HEK293 (cell line): ENCODE measurements at regions not wholly inside any gene's neighbourhood (a gene's known extent, or its start where the extent isn't known, plus 50 kb on each side); places are given as distances from the start of the nearest gene placed in this dataset.

Source experiments
- CTCF ChIA-PET: fragments of 350-600 bp; formaldehyde crosslinking; extraction: SDS; loops from one replicate; lab custom pipeline; 2021; ENCODE audit warnings: antibody characterized with exemption; lab: Yijun Ruan, JAX
- POLR2A ChIA-PET: fragments of 300-600 bp; formaldehyde crosslinking; extraction: SDS; loops from one replicate; lab custom pipeline; 2020; ENCODE audit warnings: antibody characterized with exemption, inconsistent platforms; lab: Yijun Ruan, JAX
- H3K27ac ChIP-seq: fragments of 200-500 bp; sonication (Bioruptor generic); 2 replicates; pipeline ENCODE4 v1.5.1; 2014; ENCODE audit warnings: low read depth, low read length, control low read depth, inconsistent platforms; ENCODE audit errors: extremely low read depth
- H3K36me3 ChIP-seq, 2 experiments: fragments of 200-500 bp in 1 of 2; sonication (Bioruptor generic) in 1 of 2; 1 replicate in 1 of 2; 2 replicates in 1 of 2; pipeline ENCODE4 v1.5.1; 2014 to 2017; ENCODE audit warnings: inconsistent platforms in 2 of 2, low read length in 2 of 2; ENCODE audit not compliant: control insufficient read depth in 2 of 2, insufficient read depth in 1 of 2
- H3K4me1 ChIP-seq: fragments of 200-500 bp; sonication (Bioruptor generic); 2 replicates; pipeline ENCODE4 v1.5.1; 2014; ENCODE audit warnings: mild to moderate bottlenecking, low read length, inconsistent platforms; ENCODE audit not compliant: control insufficient read depth, insufficient read depth
- H3K4me3 ChIP-seq: 2 replicates; pipeline ENCODE4 v1.5.1; 2011; ENCODE audit warnings: low read depth, mild to moderate bottlenecking, control low read depth, low read length, moderate library complexity
- H3K9me3 ChIP-seq: fragments of 200-500 bp; sonication (Bioruptor generic); 2 replicates; pipeline ENCODE4 v1.5.1; 2014; ENCODE audit warnings: low read depth, low read length, inconsistent platforms; ENCODE audit not compliant: control insufficient read depth, insufficient read depth
- GLI2 ChIP-seq: fragments of 450-650 bp; formaldehyde crosslinking; IDR thresholded peaks from 2 replicates; pipeline ENCODE4; 2017; ENCODE audit warnings: missing biosample characterization, missing genetic modification characterization, low read depth, borderline replicate concordance
- HIC1 ChIP-seq: fragments of 450-650 bp; formaldehyde crosslinking; IDR thresholded peaks from 2 replicates; pipeline ENCODE4 v1.5.1; 2016; ENCODE audit warnings: missing biosample characterization, missing genetic modification characterization
- HOXD13 ChIP-seq: sonication (generic); formaldehyde crosslinking; IDR thresholded peaks from 2 replicates; pipeline ENCODE4 v1.8.0; 2022; ENCODE audit warnings: missing genetic modification reagents, borderline replicate concordance
- KLF8 ChIP-seq: fragments of 450-650 bp; formaldehyde crosslinking; IDR thresholded peaks from 2 replicates; pipeline ENCODE4 v1.5.1; 2016; ENCODE audit warnings: missing biosample characterization, missing genetic modification characterization
- MZF1 ChIP-seq: fragments of 450-650 bp; formaldehyde crosslinking; IDR thresholded peaks from 2 replicates; pipeline ENCODE4 v1.5.1; 2017; ENCODE audit warnings: missing biosample characterization, missing genetic modification characterization, borderline replicate concordance
- PRDM1 ChIP-seq: fragments of 450-650 bp; formaldehyde crosslinking; IDR thresholded peaks from 2 replicates; pipeline ENCODE4; 2016; ENCODE audit warnings: missing biosample characterization, missing genetic modification characterization
- REPIN1 ChIP-seq: fragments of 450-650 bp; formaldehyde crosslinking; IDR thresholded peaks from 2 replicates; pipeline ENCODE4 v1.5.1; 2017; ENCODE audit warnings: missing biosample characterization, missing genetic modification characterization, low read depth
- SETDB1 ChIP-seq: IDR thresholded peaks from one replicate; pipeline ENCODE4 v1.6.1; 2017; ENCODE audit warnings: mild to moderate bottlenecking, low read length, moderate library complexity, mixed read lengths; ENCODE audit not compliant: insufficient read length
- ZBTB17 ChIP-seq: fragments of 450-650 bp; formaldehyde crosslinking; IDR thresholded peaks from 2 replicates; pipeline ENCODE4 v1.5.1; 2016; ENCODE audit warnings: missing biosample characterization, missing genetic modification characterization
- ZBTB26 ChIP-seq: fragments of 450-650 bp; formaldehyde crosslinking; optimal IDR thresholded peaks from 2 replicates; pipeline ENCODE3; 2016; ENCODE audit warnings: missing biosample characterization, mild to moderate bottlenecking, missing genetic modification characterization
- ZBTB6 ChIP-seq: fragments of 450-650 bp; formaldehyde crosslinking; IDR thresholded peaks from 2 replicates; pipeline ENCODE4 v1.5.1; 2017; ENCODE audit warnings: missing biosample characterization, missing genetic modification characterization
- ZNF114 ChIP-seq: fragments of 450-650 bp; formaldehyde crosslinking; IDR thresholded peaks from 2 replicates; pipeline ENCODE4 v1.5.0; 2017; ENCODE audit warnings: missing biosample characterization, missing genetic modification characterization
- ZNF132 ChIP-seq: fragments of 450-650 bp; formaldehyde crosslinking; IDR thresholded peaks from 2 replicates; pipeline ENCODE4 v1.5.1; 2017; ENCODE audit warnings: missing biosample characterization, missing genetic modification characterization, borderline replicate concordance
- ZNF223 ChIP-seq: fragments of 450-650 bp; formaldehyde crosslinking; IDR thresholded peaks from 2 replicates; pipeline ENCODE4 v1.5.1; 2016; ENCODE audit warnings: missing biosample characterization, missing genetic modification characterization
- ZNF26 ChIP-seq: fragments of 450-650 bp; formaldehyde crosslinking; IDR thresholded peaks from 2 replicates; pipeline ENCODE4 v1.5.1; 2016; ENCODE audit warnings: missing biosample characterization, missing genetic modification characterization
- ZNF324 ChIP-seq: fragments of 450-650 bp; formaldehyde crosslinking; IDR thresholded peaks from 2 replicates; pipeline ENCODE4 v1.5.1; 2016; ENCODE audit warnings: missing biosample characterization, missing genetic modification characterization
- ZNF335 ChIP-seq: fragments of 450-650 bp; formaldehyde crosslinking; conservative IDR thresholded peaks from 2 replicates; pipeline ENCODE4 v1.5.1; 2016; ENCODE audit warnings: missing biosample characterization, missing genetic modification characterization
- ZNF48 ChIP-seq: fragments of 450-650 bp; formaldehyde crosslinking; IDR thresholded peaks from 2 replicates; pipeline ENCODE4 v1.5.1; 2016; ENCODE audit warnings: missing biosample characterization, missing genetic modification characterization
- ZNF501 ChIP-seq: fragments of 450-650 bp; formaldehyde crosslinking; IDR thresholded peaks from 2 replicates; pipeline ENCODE4 v1.5.1; 2016; ENCODE audit warnings: missing biosample characterization, missing genetic modification characterization
- ZNF510 ChIP-seq: fragments of 450-650 bp; formaldehyde crosslinking; IDR thresholded peaks from 2 replicates; pipeline ENCODE4 v1.5.1; 2018; ENCODE audit warnings: mild to moderate bottlenecking, missing genetic modification characterization, missing biosample characterization; ENCODE audit not compliant: insufficient replicate concordance
- ZNF518A ChIP-seq: fragments of 450-650 bp; formaldehyde crosslinking; conservative IDR thresholded peaks from 2 replicates; pipeline ENCODE4 v1.5.1; 2016; ENCODE audit warnings: low read depth, missing biosample characterization, missing genetic modification characterization
- ZNF660 ChIP-seq: fragments of 450-650 bp; IDR thresholded peaks from 2 replicates; pipeline ENCODE4 v1.5.1; 2018; ENCODE audit warnings: missing biosample characterization, mild to moderate bottlenecking, missing genetic modification characterization
- ZSCAN16 ChIP-seq: fragments of 450-650 bp; formaldehyde crosslinking; IDR thresholded peaks from 2 replicates; pipeline ENCODE4 v1.5.1; 2016; ENCODE audit warnings: missing biosample characterization, missing genetic modification characterization
- ZXDB ChIP-seq: fragments of 450-650 bp; formaldehyde crosslinking; IDR thresholded peaks from 2 replicates; pipeline ENCODE4 v1.5.1; 2016; ENCODE audit warnings: missing biosample characterization, missing genetic modification characterization

- no peak overlapping the region for H3K27ac ChIP-seq
- TF ChIP-seq ZNF48 (no peak), ZNF518A (no peak), SETDB1 (no peak), KLF8 (tag by site-specific recombination) (no peak), GLI2 (tag by site-specific recombination) (no peak), ZNF660 (tag by site-specific recombination) (no peak), HOXD13 (CRISPR knock-in tag) (no peak), ZSCAN16 (tag by site-specific recombination) (no peak), ZBTB26 (tag by site-specific recombination) (no peak), ZBTB6 (tag by site-specific recombination) (no peak), ZNF510 (tag by site-specific recombination) (no peak), ZBTB17 (tag by site-specific recombination) (no peak), ZNF26 (tag by site-specific recombination) (no peak)
- ChIA-PET CTCF (no interaction called here), POLR2A (no interaction called here)
- no peaks in the 10 kb centered on the region for H3K36me3 ChIP-seq
- no peak overlapping the region for H3K4me3 ChIP-seq
- H3K4me1 ChIP-seq = no peaks in the 10 kb centered on the region
- no peaks in the 10 kb centered on the region for H3K9me3 ChIP-seq
Measured at GRCh38 chr6:74956559-74957428, 249.1 kb downstream of the COL12A1 start.

GRCh38 chr6:74953708-74954107 is 252.1 kb downstream of the COL12A1 start:
- ChIA-PET CTCF (interaction anchor here (0.6 kb wide), 1 partner anchor 258 kb away, joined by 3 read pairs; no protein-coding TSS in a partner anchor), POLR2A (no interaction called here)
- H3K9me3 ChIP-seq = no peaks in the 10 kb centered on the region
- H3K27ac ChIP-seq = no peak overlapping the region
- no peaks in the 10 kb centered on the region for H3K4me1 ChIP-seq
- no peaks in the 10 kb centered on the region for H3K36me3 ChIP-seq
- H3K4me3 ChIP-seq = no peak overlapping the region
- no peak for TF ChIP-seq ZNF48
- TF ChIP-seq PRDM1 = no peak
- TF ChIP-seq MZF1 (tag by site-specific recombination) = no peak
- no peak for TF ChIP-seq ZNF132 (tag by site-specific recombination)
- no peak for TF ChIP-seq ZXDB (tag by site-specific recombination)
- no peak for TF ChIP-seq REPIN1 (tag by site-specific recombination)
- no peak for TF ChIP-seq ZNF335 (tag by site-specific recombination)
- TF ChIP-seq ZNF223 (tag by site-specific recombination) = no peak
- TF ChIP-seq ZNF114 (tag by site-specific recombination) = no peak
- TF ChIP-seq ZNF501 = no peak
- no peak for TF ChIP-seq ZNF324 (tag by site-specific recombination)
- TF ChIP-seq HIC1 = no peak
